SK-N-SH (cell line): ENCODE measurements at regions not wholly inside any gene's neighbourhood (a gene's known extent, or its start where the extent isn't known, plus 50 kb on each side); places are given as distances from the start of the nearest gene placed in this dataset.

Source experiments
- CTCF ChIA-PET: fragments of 300-600, 350-600 bp; formaldehyde crosslinking; extraction: SDS; loops from one replicate; lab custom pipeline; 2021; lab: Yijun Ruan, JAX
- POLR2A ChIA-PET: fragments of 350-600 bp; sonication (Branson Sonifier 250); formaldehyde crosslinking; extraction: SDS; loops from one replicate; lab custom pipeline; 2020; ENCODE audit warnings: antibody characterized with exemption, inconsistent platforms; lab: Yijun Ruan, JAX
- DNase-seq: peaks from one replicate; pipeline ENCODE4 v3.0.0; 2012
- H2AFZ ChIP-seq: fragments of 200-600 bp; sonication (generic); 2 replicates; pipeline ENCODE4 v1.8.1; 2016; ENCODE audit warnings: antibody characterized with exemption, mild to moderate bottlenecking, low read depth
- H3F3A ChIP-seq: fragments of 200-600 bp; sonication (generic); replicated peaks from 2 replicates; pipeline ENCODE3; 2016; ENCODE audit warnings: antibody characterized with exemption, mild to moderate bottlenecking; ENCODE audit not compliant: insufficient read depth
- H3K27ac ChIP-seq, 2 experiments: fragments of 200-500 bp in 1 of 2; fragments of 200-600 bp in 1 of 2; sonication (Bioruptor generic) in 1 of 2; sonication (generic), shearing (Covaris generic) in 1 of 2; 2 replicates each; pipeline versions ENCODE4 v1.5.1 to v1.6.1; 2014 to 2016; ENCODE audit warnings: low read depth in 2 of 2, inconsistent platforms in 1 of 2, low read length in 1 of 2, mild to moderate bottlenecking in 1 of 2, mixed read lengths in 1 of 2
- H3K27me3 ChIP-seq: fragments of 200-600 bp; sonication (generic), shearing (Covaris generic); 2 replicates; pipeline ENCODE4 v1.6.1; 2016; ENCODE audit warnings: mixed run types; ENCODE audit not compliant: insufficient read depth
- H3K36me3 ChIP-seq, 2 experiments: fragments of 200-500 bp in 1 of 2; fragments of 200-600 bp in 1 of 2; sonication (Bioruptor generic) in 1 of 2; sonication (generic) in 1 of 2; replicated peaks in 1 of 2; 2 replicates each; pipeline versions ENCODE3 to v1.5.1; 2014 to 2016; ENCODE audit warnings: low read length in 1 of 2, mild to moderate bottlenecking in 1 of 2; ENCODE audit not compliant: insufficient read depth in 2 of 2, control insufficient read depth in 1 of 2
- H3K4me1 ChIP-seq, 2 experiments: fragments of 200-500 bp in 1 of 2; fragments of 200-600 bp in 1 of 2; sonication (Bioruptor generic) in 1 of 2; sonication (generic), shearing (Covaris generic) in 1 of 2; 2 replicates each; pipeline versions ENCODE4 v1.5.1 to v1.6.1; 2014 to 2016; ENCODE audit warnings: low read depth in 1 of 2, low read length in 1 of 2, mixed run types in 1 of 2; ENCODE audit not compliant: insufficient read depth in 2 of 2, control insufficient read depth in 1 of 2
- H3K4me2 ChIP-seq: fragments of 200-600 bp; sonication (generic), shearing (Covaris generic); 2 replicates; pipeline ENCODE4 v1.6.1; 2017; ENCODE audit warnings: mixed run types
- H3K4me3 ChIP-seq, 2 experiments: fragments of 200-500 bp in 1 of 2; fragments of 200-600 bp in 1 of 2; sonication (Bioruptor generic) in 1 of 2; sonication (generic), shearing (Covaris generic) in 1 of 2; 2 replicates each; pipeline versions ENCODE4 v1.5.1 to v1.8.1; 2014 to 2016; ENCODE audit warnings: low read depth in 2 of 2, inconsistent platforms in 1 of 2, low read length in 1 of 2, mild to moderate bottlenecking in 1 of 2, mixed read lengths in 1 of 2, moderate library complexity in 1 of 2
- H3K79me2 ChIP-seq: fragments of 200-600 bp; sonication (generic); 2 replicates; pipeline ENCODE4 v1.8.1; 2017; ENCODE audit warnings: mild to moderate bottlenecking; ENCODE audit not compliant: insufficient read depth
- H3K9ac ChIP-seq: fragments of 200-600 bp; sonication (generic); 2 replicates; pipeline ENCODE4 v1.6.1; 2017; ENCODE audit warnings: mixed run types
- H3K9me2 ChIP-seq: fragments of 200-600 bp; sonication (generic); 2 replicates; pipeline ENCODE4 v1.6.1; 2017; ENCODE audit warnings: mixed run types
- H3K9me3 ChIP-seq: fragments of 200-600 bp; sonication (generic); 2 replicates; pipeline ENCODE4 v1.6.1; 2017; ENCODE audit warnings: mixed run types, mild to moderate bottlenecking, moderate library complexity
- H4K20me1 ChIP-seq: fragments of 200-600 bp; sonication (generic); 2 replicates; pipeline ENCODE4 v1.6.1; 2017; ENCODE audit warnings: mild to moderate bottlenecking, mixed run types; ENCODE audit not compliant: insufficient read depth
- FOXJ3 ChIP-seq: sonication (generic); formaldehyde crosslinking; IDR thresholded peaks from 2 replicates; pipeline ENCODE4 v1.5.1; 2020; ENCODE audit warnings: mild to moderate bottlenecking, missing genetic modification reagents
- FOXM1 ChIP-seq: IDR thresholded peaks from 2 replicates; pipeline ENCODE4 v1.4.0; 2012; ENCODE audit warnings: low read depth, mild to moderate bottlenecking
- GABPA ChIP-seq: IDR thresholded peaks from 2 replicates; pipeline ENCODE4 v1.4.0; 2012; ENCODE audit warnings: low read depth, mild to moderate bottlenecking
- MEF2A ChIP-seq: IDR thresholded peaks from 2 replicates; pipeline ENCODE4 v1.4.0; 2012; ENCODE audit warnings: low read depth, borderline replicate concordance
- NFIC ChIP-seq: IDR thresholded peaks from 2 replicates; pipeline ENCODE4 v1.4.0; 2012; ENCODE audit warnings: borderline replicate concordance
- RXRA ChIP-seq: IDR thresholded peaks from 2 replicates; pipeline ENCODE4 v1.4.0; 2012; ENCODE audit warnings: low read depth, mild to moderate bottlenecking, borderline replicate concordance
- WGBS: methylation state at CpG from one replicate; pipeline ENCODE4 v1.1.6; 2017; ENCODE audit warnings: low lambda C conversion rate; 5-methylcytosine and 5-hydroxymethylcytosine counted together
- TF ChIP-seq, protein P1 (sequence below): IDR thresholded peaks from 2 replicates; pipeline ENCODE4 v1.6.1; 2012; ENCODE audit warnings: mild to moderate bottlenecking, low read depth, low read length, moderate library complexity
- TF ChIP-seq, protein P2 (sequence below): IDR thresholded peaks from 2 replicates; pipeline ENCODE4 v1.4.0; 2012; ENCODE audit warnings: low read depth
- TF ChIP-seq, protein P3 (sequence below): IDR thresholded peaks from 2 replicates; pipeline ENCODE4; 2012
- TF ChIP-seq, protein P4 (sequence below): IDR thresholded peaks from 2 replicates; pipeline ENCODE4 v1.4.0; 2012; ENCODE audit warnings: low read depth, borderline replicate concordance
- TF ChIP-seq, protein P5 (sequence below): IDR thresholded peaks from 2 replicates; pipeline ENCODE4 v1.4.0; 2012; ENCODE audit warnings: low read depth, borderline replicate concordance

DNA sequence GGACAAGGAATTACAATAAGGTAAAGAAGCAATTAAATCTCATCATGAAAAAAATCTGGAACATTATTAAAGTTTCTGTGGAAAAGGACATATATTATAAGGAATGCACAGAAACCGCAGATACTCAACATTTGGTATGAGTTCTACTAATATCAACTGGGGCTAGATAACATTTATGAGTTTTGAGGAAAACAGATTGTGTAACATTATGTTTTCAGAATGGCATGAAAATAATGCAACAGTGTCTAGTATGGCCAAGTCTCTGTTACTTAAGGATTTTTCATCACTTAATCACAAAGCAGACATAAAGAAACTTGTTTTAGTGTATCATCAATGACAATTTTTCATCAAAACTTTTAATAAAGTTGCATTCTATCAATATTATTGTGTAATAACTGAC is 785.0 kb downstream of the GLUD2 start:
- Histone ChIP-seq H3K36me3 (no peaks in the 10 kb centered on the region), H3K9ac (no peak overlapping the region), H4K20me1 (no peaks in the 10 kb centered on the region), H3F3A (no peaks in the 10 kb centered on the region), H3K4me2 (no peak overlapping the region), H3K4me1 (no peaks in the 10 kb centered on the region), H3K79me2 (no peaks in the 10 kb centered on the region), H3K9me3 (no peaks in the 10 kb centered on the region), H2AFZ (no peak overlapping the region), H3K9me2 (no peaks in the 10 kb centered on the region), H3K27me3 (no peaks in the 10 kb centered on the region), H3K4me3 (no peak overlapping the region), H3K27ac (no peak overlapping the region)
- DNase-seq, result no peak
- WGBS, result 9% methylated on average over 1 of the region's 1 CpG
- TF ChIP-seq GABPA (no peak), RXRA (no peak), FOXM1 (no peak), NFIC (no peak), FOXJ3 (CRISPR knock-in tag) (no peak), MEF2A (no peak)
- TF ChIP-seq, protein P1, sequence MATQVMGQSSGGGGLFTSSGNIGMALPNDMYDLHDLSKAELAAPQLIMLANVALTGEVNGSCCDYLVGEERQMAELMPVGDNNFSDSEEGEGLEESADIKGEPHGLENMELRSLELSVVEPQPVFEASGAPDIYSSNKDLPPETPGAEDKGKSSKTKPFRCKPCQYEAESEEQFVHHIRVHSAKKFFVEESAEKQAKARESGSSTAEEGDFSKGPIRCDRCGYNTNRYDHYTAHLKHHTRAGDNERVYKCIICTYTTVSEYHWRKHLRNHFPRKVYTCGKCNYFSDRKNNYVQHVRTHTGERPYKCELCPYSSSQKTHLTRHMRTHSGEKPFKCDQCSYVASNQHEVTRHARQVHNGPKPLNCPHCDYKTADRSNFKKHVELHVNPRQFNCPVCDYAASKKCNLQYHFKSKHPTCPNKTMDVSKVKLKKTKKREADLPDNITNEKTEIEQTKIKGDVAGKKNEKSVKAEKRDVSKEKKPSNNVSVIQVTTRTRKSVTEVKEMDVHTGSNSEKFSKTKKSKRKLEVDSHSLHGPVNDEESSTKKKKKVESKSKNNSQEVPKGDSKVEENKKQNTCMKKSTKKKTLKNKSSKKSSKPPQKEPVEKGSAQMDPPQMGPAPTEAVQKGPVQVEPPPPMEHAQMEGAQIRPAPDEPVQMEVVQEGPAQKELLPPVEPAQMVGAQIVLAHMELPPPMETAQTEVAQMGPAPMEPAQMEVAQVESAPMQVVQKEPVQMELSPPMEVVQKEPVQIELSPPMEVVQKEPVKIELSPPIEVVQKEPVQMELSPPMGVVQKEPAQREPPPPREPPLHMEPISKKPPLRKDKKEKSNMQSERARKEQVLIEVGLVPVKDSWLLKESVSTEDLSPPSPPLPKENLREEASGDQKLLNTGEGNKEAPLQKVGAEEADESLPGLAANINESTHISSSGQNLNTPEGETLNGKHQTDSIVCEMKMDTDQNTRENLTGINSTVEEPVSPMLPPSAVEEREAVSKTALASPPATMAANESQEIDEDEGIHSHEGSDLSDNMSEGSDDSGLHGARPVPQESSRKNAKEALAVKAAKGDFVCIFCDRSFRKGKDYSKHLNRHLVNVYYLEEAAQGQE, result no peak
- TF ChIP-seq, protein P2, sequence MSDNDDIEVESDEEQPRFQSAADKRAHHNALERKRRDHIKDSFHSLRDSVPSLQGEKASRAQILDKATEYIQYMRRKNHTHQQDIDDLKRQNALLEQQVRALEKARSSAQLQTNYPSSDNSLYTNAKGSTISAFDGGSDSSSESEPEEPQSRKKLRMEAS, result no peak
- TF ChIP-seq, protein P3, sequence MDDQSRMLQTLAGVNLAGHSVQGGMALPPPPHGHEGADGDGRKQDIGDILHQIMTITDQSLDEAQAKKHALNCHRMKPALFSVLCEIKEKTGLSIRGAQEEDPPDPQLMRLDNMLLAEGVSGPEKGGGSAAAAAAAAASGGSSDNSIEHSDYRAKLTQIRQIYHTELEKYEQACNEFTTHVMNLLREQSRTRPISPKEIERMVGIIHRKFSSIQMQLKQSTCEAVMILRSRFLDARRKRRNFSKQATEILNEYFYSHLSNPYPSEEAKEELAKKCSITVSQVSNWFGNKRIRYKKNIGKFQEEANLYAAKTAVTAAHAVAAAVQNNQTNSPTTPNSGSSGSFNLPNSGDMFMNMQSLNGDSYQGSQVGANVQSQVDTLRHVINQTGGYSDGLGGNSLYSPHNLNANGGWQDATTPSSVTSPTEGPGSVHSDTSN, result no peak
- TF ChIP-seq, protein P4, sequence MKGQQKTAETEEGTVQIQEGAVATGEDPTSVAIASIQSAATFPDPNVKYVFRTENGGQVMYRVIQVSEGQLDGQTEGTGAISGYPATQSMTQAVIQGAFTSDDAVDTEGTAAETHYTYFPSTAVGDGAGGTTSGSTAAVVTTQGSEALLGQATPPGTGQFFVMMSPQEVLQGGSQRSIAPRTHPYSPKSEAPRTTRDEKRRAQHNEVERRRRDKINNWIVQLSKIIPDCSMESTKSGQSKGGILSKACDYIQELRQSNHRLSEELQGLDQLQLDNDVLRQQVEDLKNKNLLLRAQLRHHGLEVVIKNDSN, result no peak
- TF ChIP-seq, protein P5, sequence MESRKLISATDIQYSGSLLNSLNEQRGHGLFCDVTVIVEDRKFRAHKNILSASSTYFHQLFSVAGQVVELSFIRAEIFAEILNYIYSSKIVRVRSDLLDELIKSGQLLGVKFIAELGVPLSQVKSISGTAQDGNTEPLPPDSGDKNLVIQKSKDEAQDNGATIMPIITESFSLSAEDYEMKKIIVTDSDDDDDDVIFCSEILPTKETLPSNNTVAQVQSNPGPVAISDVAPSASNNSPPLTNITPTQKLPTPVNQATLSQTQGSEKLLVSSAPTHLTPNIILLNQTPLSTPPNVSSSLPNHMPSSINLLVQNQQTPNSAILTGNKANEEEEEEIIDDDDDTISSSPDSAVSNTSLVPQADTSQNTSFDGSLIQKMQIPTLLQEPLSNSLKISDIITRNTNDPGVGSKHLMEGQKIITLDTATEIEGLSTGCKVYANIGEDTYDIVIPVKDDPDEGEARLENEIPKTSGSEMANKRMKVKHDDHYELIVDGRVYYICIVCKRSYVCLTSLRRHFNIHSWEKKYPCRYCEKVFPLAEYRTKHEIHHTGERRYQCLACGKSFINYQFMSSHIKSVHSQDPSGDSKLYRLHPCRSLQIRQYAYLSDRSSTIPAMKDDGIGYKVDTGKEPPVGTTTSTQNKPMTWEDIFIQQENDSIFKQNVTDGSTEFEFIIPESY, result no peak
- ChIA-PET CTCF (no interaction called here), POLR2A (no interaction called here)
